HCT116 (cell line): ENCODE measurements at regions not wholly inside any gene's neighbourhood (a gene's known extent, or its start where the extent isn't known, plus 50 kb on each side); places are given as distances from the start of the nearest gene placed in this dataset.

Source experiments
- CBX3 ChIP-seq: IDR thresholded peaks from 2 replicates; pipeline ENCODE4 v1.6.1; 2012; ENCODE audit warnings: low read depth
- CTCF ChIP-seq, 3 experiments: fragments of 200-600 bp in 1 of 3; sonication (generic) in 1 of 3; IDR thresholded peaks in 2 of 3; conservative IDR thresholded peaks in 1 of 3; 2 replicates each; pipeline ENCODE4 v1.5.1; 2012 to 2017; ENCODE audit warnings: low read depth in 2 of 3, low read length in 2 of 3, antibody characterized with exemption in 1 of 3, borderline replicate concordance in 1 of 3, control low read depth in 1 of 3, mild to moderate bottlenecking in 1 of 3, mixed read lengths in 1 of 3, mixed run types in 1 of 3, moderate library complexity in 1 of 3; ENCODE audit not compliant: insufficient read depth in 1 of 3
- EZH2 ChIP-seq: fragments of 200-600 bp; sonication (generic); IDR thresholded peaks from 2 replicates; pipeline ENCODE4 v1.6.1; 2017; ENCODE audit warnings: antibody characterized with exemption, mixed run types
- MAX ChIP-seq: IDR thresholded peaks from 2 replicates; pipeline ENCODE4 v1.6.1; 2012
- POLR2A ChIP-seq: IDR thresholded peaks from 2 replicates; pipeline ENCODE4 v1.7.0; 2011; ENCODE audit warnings: borderline replicate concordance; ENCODE audit not compliant: insufficient read depth, insufficient read length; ENCODE audit errors: extremely low read depth
- POLR2AphosphoS5 ChIP-seq: IDR thresholded peaks from 2 replicates; pipeline ENCODE4 v1.6.1; 2011; ENCODE audit warnings: mild to moderate bottlenecking, low read depth, low read length, moderate library complexity
- TCF7L2 ChIP-seq: IDR thresholded peaks from 2 replicates; pipeline ENCODE4 v1.7.0; 2011; ENCODE audit warnings: borderline replicate concordance, inconsistent platforms; ENCODE audit not compliant: insufficient read depth, insufficient read length; ENCODE audit errors: extremely low read depth
- ZFX ChIP-seq: fragments of 450-650 bp; IDR thresholded peaks from 2 replicates; pipeline ENCODE4 v1.6.1; 2017
- ZNF274 ChIP-seq: fragments of 200-500 bp; sonication (Bioruptor generic); IDR thresholded peaks from 2 replicates; pipeline ENCODE4 v1.6.1; 2014; ENCODE audit warnings: mild to moderate bottlenecking, low read depth, low read length, inconsistent platforms

GRCh38 chr10:130493021-130493420, 356.8 kb downstream of the GLRX3 start:
- TF ChIP-seq EZH2, result no peak
- no peak for TF ChIP-seq MAX
- no peak for TF ChIP-seq POLR2A
- TF ChIP-seq CTCF (IDR thresholded peaks at IDR 0.05 in 2 of 3, conservative IDR thresholded peaks at IDR 0.05 in 1 of 3; ENCODE audit: borderline replicate concordance in 1 of 3, insufficient read depth in 1 of 3, low read depth in 2 of 3, low read length in 2 of 3), result no peak
- TF ChIP-seq POLR2AphosphoS5, result no peak
- no peak for TF ChIP-seq TCF7L2
- no peak for TF ChIP-seq ZFX
- TF ChIP-seq ZNF274, result no peak
- TF ChIP-seq CBX3, result no peak
